Keratinocyte (primary cell): ENCODE measurements at regions not wholly inside any gene's neighbourhood (a gene's known extent, or its start where the extent isn't known, plus 50 kb on each side); places are given as distances from the start of the nearest gene placed in this dataset.

Experiments used
- EZH2 ChIP-seq: IDR thresholded peaks from one replicate; pipeline ENCODE4 v1.6.1; 2012; ENCODE audit warnings: inconsistent platforms, mild to moderate bottlenecking, low read length, moderate library complexity
- TF ChIP-seq, protein P1 (sequence below), 3 experiments: IDR thresholded peaks in 1 of 3; conservative IDR thresholded peaks in 1 of 3; optimal IDR thresholded peaks in 1 of 3; 2 replicates in 2 of 3; 3 replicates in 1 of 3; pipeline versions ENCODE3 to v1.5.1; 2011; ENCODE audit warnings: low read length in 3 of 3, mild to moderate bottlenecking in 3 of 3, moderate library complexity in 2 of 3, control low read depth in 1 of 3, inconsistent platforms in 1 of 3; ENCODE audit not compliant: insufficient read depth in 2 of 3; ENCODE audit errors: extremely low read depth in 1 of 3

DNA sequence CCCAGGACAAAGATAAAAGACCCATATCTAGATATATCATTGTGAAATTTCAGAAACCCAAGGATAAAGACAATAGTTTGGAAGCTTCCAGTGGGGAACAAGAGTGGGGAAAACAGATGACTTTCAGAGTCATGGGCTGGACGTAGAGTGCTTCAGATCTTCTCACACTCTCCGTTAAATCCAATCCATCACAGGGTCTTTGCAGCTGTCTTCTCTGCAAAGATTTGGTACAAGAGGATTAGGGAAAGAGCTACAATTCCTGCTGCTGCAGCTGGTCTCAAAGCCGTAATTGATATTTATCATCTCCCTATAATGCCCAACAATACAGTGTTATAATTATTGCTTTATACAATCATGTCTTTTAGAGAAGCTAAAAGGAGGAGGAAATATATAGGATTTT, 63.4 kb upstream of the CLPB start:
- TF ChIP-seq, protein P1, sequence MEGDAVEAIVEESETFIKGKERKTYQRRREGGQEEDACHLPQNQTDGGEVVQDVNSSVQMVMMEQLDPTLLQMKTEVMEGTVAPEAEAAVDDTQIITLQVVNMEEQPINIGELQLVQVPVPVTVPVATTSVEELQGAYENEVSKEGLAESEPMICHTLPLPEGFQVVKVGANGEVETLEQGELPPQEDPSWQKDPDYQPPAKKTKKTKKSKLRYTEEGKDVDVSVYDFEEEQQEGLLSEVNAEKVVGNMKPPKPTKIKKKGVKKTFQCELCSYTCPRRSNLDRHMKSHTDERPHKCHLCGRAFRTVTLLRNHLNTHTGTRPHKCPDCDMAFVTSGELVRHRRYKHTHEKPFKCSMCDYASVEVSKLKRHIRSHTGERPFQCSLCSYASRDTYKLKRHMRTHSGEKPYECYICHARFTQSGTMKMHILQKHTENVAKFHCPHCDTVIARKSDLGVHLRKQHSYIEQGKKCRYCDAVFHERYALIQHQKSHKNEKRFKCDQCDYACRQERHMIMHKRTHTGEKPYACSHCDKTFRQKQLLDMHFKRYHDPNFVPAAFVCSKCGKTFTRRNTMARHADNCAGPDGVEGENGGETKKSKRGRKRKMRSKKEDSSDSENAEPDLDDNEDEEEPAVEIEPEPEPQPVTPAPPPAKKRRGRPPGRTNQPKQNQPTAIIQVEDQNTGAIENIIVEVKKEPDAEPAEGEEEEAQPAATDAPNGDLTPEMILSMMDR (optimal IDR thresholded peaks at IDR 0.05 in 1 of 3, IDR thresholded peaks at IDR 0.05 in 1 of 3, conservative IDR thresholded peaks at IDR 0.05 in 1 of 3; ENCODE audit: extremely low read depth in 1 of 3, insufficient read depth in 2 of 3, low read length in 3 of 3), result no peak
- TF ChIP-seq EZH2, result no peak
